ENCODE measurements at regions not wholly inside any gene's neighbourhood (a gene's known extent, or its start where the extent isn't known, plus 50 kb on each side); places are given as distances from the start of the nearest gene placed in this dataset.
"Not testable (repeated sequence)": the region's sequence is repeated elsewhere in the genome, so short reads cannot be mapped to it uniquely, and the experiment has no call there.

- no peak for DNase-seq (ENCODE audit: extremely low read depth, low read depth)
- no peak overlapping the region for H3K4me3 ChIP-seq (replicated peaks; ENCODE audit: low read depth, low read length)
- TF ChIP-seq CTCF (IDR thresholded peaks at IDR 0.05; ENCODE audit: low read depth, low read length, missing control alignments) = no peak
These were observed 305.4 kb downstream of the BTBD3 start for GRCh38 chr20:12223057-12223456.

- no peak for DNase-seq (ENCODE audit: extremely low read depth, low read depth)
- no peak for TF ChIP-seq CTCF (IDR thresholded peaks at IDR 0.05; ENCODE audit: low read depth, low read length, missing control alignments)
These were observed 308.2 kb downstream of the BTBD3 start for GRCh38 chr20:12225898-12226297.

GRCh38 chr20:12229891-12230290, 312.2 kb downstream of the BTBD3 start:
- no peak for TF ChIP-seq CTCF (IDR thresholded peaks at IDR 0.05; ENCODE audit: low read depth, low read length, missing control alignments)
- DNase-seq (ENCODE audit: extremely low read depth, low read depth) = no peak
- H3K4me3 ChIP-seq (replicated peaks; ENCODE audit: low read depth, low read length) = no peak overlapping the region

More at GRCh38 chr20:12225898-12226297, 308.2 kb downstream of the BTBD3 start:
- no peak overlapping the region for H3K4me3 ChIP-seq (replicated peaks; ENCODE audit: low read depth, low read length)

GRCh38 chr20:12237772-12238171, 320.1 kb downstream of the BTBD3 start:
- no peak for DNase-seq (ENCODE audit: extremely low read depth, low read depth)
- H3K4me3 ChIP-seq (replicated peaks; ENCODE audit: low read depth, low read length) = no peak overlapping the region
- TF ChIP-seq CTCF (IDR thresholded peaks at IDR 0.05; ENCODE audit: low read depth, low read length, missing control alignments) = no peak

- TF ChIP-seq CTCF (IDR thresholded peaks at IDR 0.05; ENCODE audit: low read depth, low read length, missing control alignments) = no peak
- DNase-seq (ENCODE audit: extremely low read depth, low read depth) = no peak
- H3K4me3 ChIP-seq (replicated peaks; ENCODE audit: low read depth, low read length) = no peak overlapping the region
These were observed 323.4 kb downstream of the BTBD3 start for GRCh38 chr20:12241065-12241464.

GRCh38 chr20:12243327-12243726, 325.6 kb downstream of the BTBD3 start:
- H3K4me3 ChIP-seq (replicated peaks; ENCODE audit: low read depth, low read length) = no peak overlapping the region
- TF ChIP-seq CTCF (IDR thresholded peaks at IDR 0.05; ENCODE audit: low read depth, low read length, missing control alignments) = no peak
- no peak for DNase-seq (ENCODE audit: extremely low read depth, low read depth)

GRCh38 chr20:12248481-12248880, 330.8 kb downstream of the BTBD3 start:
- no peak overlapping the region for H3K4me3 ChIP-seq (replicated peaks; ENCODE audit: low read depth, low read length)
- no peak for TF ChIP-seq CTCF (IDR thresholded peaks at IDR 0.05; ENCODE audit: low read depth, low read length, missing control alignments)
- no peak for DNase-seq (ENCODE audit: extremely low read depth, low read depth)

GRCh38 chr20:12250661-12251060, 333.0 kb downstream of the BTBD3 start:
- not testable (repeated sequence) for DNase-seq (ENCODE audit: extremely low read depth, low read depth); H3K4me3 ChIP-seq (replicated peaks; ENCODE audit: low read depth, low read length)
